Upper lobe of left lung (tissue), 6 donors: ENCODE measurements at regions not wholly inside any gene's neighbourhood (a gene's known extent, or its start where the extent isn't known, plus 50 kb on each side); places are given as distances from the start of the nearest gene placed in this dataset.
"Not testable (repeated sequence)": the region's sequence is repeated elsewhere in the genome, so short reads cannot be mapped to it uniquely, and the experiment has no call there.

Experiments
- ATAC-seq, 2 donors: fragments of 200-7000 bp; cut with Tn5 transposase; one replicate each; pipeline ENCODE4 v1.9.1; 2022; ENCODE audit warnings: mild to moderate bottlenecking in 2 of 2, moderate library complexity in 2 of 2; ENCODE audit not compliant: low FRiP score in 2 of 2
- DNase-seq, 2 donors: peaks; one replicate each; pipeline ENCODE4 v3.0.0-alpha.2; 2019 to 2020
- H3K27ac ChIP-seq, 4 donors: fragments of 200-600 bp; sonication (generic); one replicate each; pipeline ENCODE4 v1.5.1; 2016 to 2019
- H3K27me3 ChIP-seq, 4 donors: fragments of 200-600 bp; sonication (generic); one replicate each; pipeline ENCODE4 v1.5.1; 2017 to 2019
- H3K36me3 ChIP-seq, 4 donors: fragments of 200-600 bp; sonication (generic); one replicate each; pipeline ENCODE4 v1.5.1; 2016 to 2019
- H3K4me1 ChIP-seq, 4 donors: fragments of 200-600 bp; sonication (generic); one replicate each; pipeline ENCODE4 v1.5.1; 2018 to 2019
- H3K4me3 ChIP-seq, 4 donors: fragments of 200-600 bp; sonication (generic); one replicate each; pipeline ENCODE4 v1.5.1; 2017 to 2019; ENCODE audit warnings: mild to moderate bottlenecking in 2 of 4, moderate library complexity in 1 of 4
- H3K9me3 ChIP-seq, 4 donors: fragments of 200-600 bp; sonication (generic); one replicate each; pipeline ENCODE4 v1.5.1; 2018 to 2019
- CTCF ChIP-seq, 6 experiments: fragments of 450-650 bp in 4 of 6; fragments of 200-600 bp in 2 of 6; sonication (generic) in 2 of 6; IDR thresholded peaks; one replicate each; pipeline ENCODE4 v1.5.1; 2016 to 2019; ENCODE audit warnings: antibody characterized with exemption in 6 of 6
- EP300 ChIP-seq, 4 donors: sonication (generic); formaldehyde crosslinking; IDR thresholded peaks; one replicate each; pipeline ENCODE4 v1.5.1; 2017; ENCODE audit warnings: antibody characterized with exemption in 4 of 4, control low read depth in 2 of 4
- POLR2A ChIP-seq, 4 donors: fragments of 450-650 bp; IDR thresholded peaks; one replicate each; pipeline ENCODE4 v1.5.1; 2016 to 2017; ENCODE audit warnings: antibody characterized with exemption in 4 of 4, mild to moderate bottlenecking in 2 of 4
- POLR2AphosphoS5 ChIP-seq, 2 donors: sonication (generic); formaldehyde crosslinking; IDR thresholded peaks; one replicate each; pipeline ENCODE4 v1.5.1; 2017; ENCODE audit warnings: antibody characterized with exemption in 2 of 2
- WGBS, 2 donors: methylation state at CpG; one replicate each; pipeline ENCODE4 v1.1.5; 2017 to 2018; 5-methylcytosine and 5-hydroxymethylcytosine counted together
- donor health status: DM: no; HTN: no; CAD: no; lungs with moderate emphysema.
- donor health status: DM: no; HTN: yes; CAD: no; lungs with severe emphysema.

GRCh38 chr11:71156301-71156700 is 96.1 kb downstream of the SHANK2 start:
- ATAC-seq (no peak), DNase-seq (no peak)
- 89 to 94% methylated on average over 6 of the region's 6 CpGs for WGBS, 2 donors
- no peaks in the 10 kb centered on the region for H3K27me3 ChIP-seq
- no peak overlapping the region for H3K27ac ChIP-seq
- no peaks in the 10 kb centered on the region for H3K4me1 ChIP-seq
- H3K9me3 ChIP-seq = no peaks in the 10 kb centered on the region
- H3K36me3 ChIP-seq = no peaks in the 10 kb centered on the region
- no peak for TF ChIP-seq POLR2AphosphoS5 (IDR thresholded peaks at IDR 0.05)
- no peak for TF ChIP-seq CTCF (IDR thresholded peaks at IDR 0.05)
- no peak for TF ChIP-seq POLR2A (IDR thresholded peaks at IDR 0.05)
- no peak for TF ChIP-seq EP300 (IDR thresholded peaks at IDR 0.05)
- no peak overlapping the region for H3K4me3 ChIP-seq

- H3K27me3 ChIP-seq = no peaks in the 10 kb centered on the region
- no peaks in the 10 kb centered on the region for H3K4me1 ChIP-seq
- DNase-seq = no peak
- no peak for ATAC-seq
- 94 to 97% methylated on average over 5 to 8 of the region's 8 CpGs for WGBS, 2 donors
- H3K36me3 ChIP-seq = no peaks in the 10 kb centered on the region
- no peak overlapping the region for H3K27ac ChIP-seq
- no peaks in the 10 kb centered on the region for H3K9me3 ChIP-seq
- TF ChIP-seq EP300 (IDR thresholded peaks at IDR 0.05) = no peak
- no peak for TF ChIP-seq POLR2AphosphoS5 (IDR thresholded peaks at IDR 0.05)
- no peak for TF ChIP-seq POLR2A (IDR thresholded peaks at IDR 0.05)
- no peak for TF ChIP-seq CTCF (IDR thresholded peaks at IDR 0.05)
- H3K4me3 ChIP-seq = no peak overlapping the region
These were observed 96.5 kb downstream of the SHANK2 start for GRCh38 chr11:71155846-71156245.

GRCh38 chr11:71154261-71154805 is 98.0 kb downstream of the SHANK2 start:
- no peak overlapping the region for H3K27ac ChIP-seq
- H3K4me1 ChIP-seq = no peaks in the 10 kb centered on the region
- no peak for ATAC-seq
- TF ChIP-seq POLR2AphosphoS5 (IDR thresholded peaks at IDR 0.05) (no peak), EP300 (IDR thresholded peaks at IDR 0.05) (no peak), POLR2A (IDR thresholded peaks at IDR 0.05) (no peak), CTCF (IDR thresholded peaks at IDR 0.05) (no peak)
- no peak for DNase-seq
- no peaks in the 10 kb centered on the region for H3K27me3 ChIP-seq
- no peaks in the 10 kb centered on the region for H3K36me3 ChIP-seq
- H3K4me3 ChIP-seq = no peak overlapping the region
- 58 to 77% methylated on average over 5 to 10 of the region's 11 CpGs for WGBS, 2 donors
- H3K9me3 ChIP-seq = no peaks in the 10 kb centered on the region

- H3K27ac ChIP-seq = no peak overlapping the region
- no peaks in the 10 kb centered on the region for H3K4me1 ChIP-seq
- no peak overlapping the region for H3K4me3 ChIP-seq
- no peaks in the 10 kb centered on the region for H3K27me3 ChIP-seq
- TF ChIP-seq EP300 (IDR thresholded peaks at IDR 0.05) (no peak), CTCF (IDR thresholded peaks at IDR 0.05) (no peak), POLR2A (IDR thresholded peaks at IDR 0.05) (no peak)
- H3K9me3 ChIP-seq = no peaks in the 10 kb centered on the region
- H3K36me3 ChIP-seq = no peaks in the 10 kb centered on the region
- no peak for DNase-seq
- ATAC-seq = no peak
- 7 to 18% methylated on average over 11 to 14 of the region's 15 CpGs for WGBS, 2 donors
These were observed 99.4 kb downstream of the SHANK2 start for GRCh38 chr11:71153005-71153390.

- H3K36me3 ChIP-seq, H3K27me3 ChIP-seq, H3K4me3 ChIP-seq, H3K27ac ChIP-seq, H3K9me3 ChIP-seq, H3K4me1 ChIP-seq, ATAC-seq: not testable (repeated sequence)
- peak in 1 of 2 donors; percentile 39 for DNase-seq
- 72 to 75% methylated on average over 15 of the region's 15 CpGs for WGBS, 2 donors
These were observed 99.9 kb downstream of the SHANK2 start for GRCh38 chr11:71152312-71153004.
